GM10847 (cell line): ENCODE measurements at regions not wholly inside any gene's neighbourhood (a gene's known extent, or its start where the extent isn't known, plus 50 kb on each side); places are given as distances from the start of the nearest gene placed in this dataset.

Experiments
- POLR2A ChIP-seq: IDR thresholded peaks from 2 replicates; pipeline ENCODE4 v1.6.1; 2011; ENCODE audit not compliant: insufficient read length; ENCODE audit errors: extremely low read depth

DNA sequence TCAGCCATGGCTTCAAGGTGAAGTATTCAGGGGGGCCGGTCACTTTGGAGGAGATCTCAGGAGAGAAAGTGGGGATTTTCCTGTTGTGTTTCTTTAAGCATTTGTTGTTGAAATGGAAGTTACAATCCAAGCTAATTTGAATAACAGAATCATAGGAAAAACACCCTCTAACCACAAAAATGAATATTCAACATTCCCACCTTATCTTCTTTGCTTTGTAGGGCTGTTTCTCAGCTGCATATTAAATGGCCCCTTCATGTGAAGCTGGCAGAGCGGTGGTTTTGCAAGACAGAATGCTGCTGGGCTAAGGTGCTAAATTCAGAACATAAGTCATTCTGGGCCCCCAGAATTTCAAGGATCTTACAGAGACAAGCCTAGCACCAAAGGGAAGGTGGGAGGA lies 279.0 kb downstream of the RRAGC start:
- no peak for TF ChIP-seq POLR2A

DNA sequence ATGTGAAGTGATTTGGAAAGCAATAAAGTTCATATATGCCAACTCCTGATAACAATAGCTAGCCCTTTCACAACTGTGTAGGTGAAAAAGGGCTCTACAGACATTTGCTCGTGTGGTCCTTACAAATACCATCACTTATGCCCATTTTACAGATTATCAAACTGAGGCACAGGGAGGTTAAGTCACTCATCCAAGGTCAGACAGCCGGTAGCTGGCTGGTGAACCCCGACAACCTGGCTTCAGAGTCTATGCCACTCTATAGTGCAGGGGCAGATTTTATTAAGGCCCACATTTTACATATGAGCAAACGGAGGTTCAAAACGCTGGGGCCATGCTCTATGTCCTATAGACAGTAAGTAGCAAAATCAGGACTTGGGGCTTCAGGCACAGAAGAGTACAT lies 280.5 kb downstream of the RRAGC start:
- no peak for TF ChIP-seq POLR2A

DNA sequence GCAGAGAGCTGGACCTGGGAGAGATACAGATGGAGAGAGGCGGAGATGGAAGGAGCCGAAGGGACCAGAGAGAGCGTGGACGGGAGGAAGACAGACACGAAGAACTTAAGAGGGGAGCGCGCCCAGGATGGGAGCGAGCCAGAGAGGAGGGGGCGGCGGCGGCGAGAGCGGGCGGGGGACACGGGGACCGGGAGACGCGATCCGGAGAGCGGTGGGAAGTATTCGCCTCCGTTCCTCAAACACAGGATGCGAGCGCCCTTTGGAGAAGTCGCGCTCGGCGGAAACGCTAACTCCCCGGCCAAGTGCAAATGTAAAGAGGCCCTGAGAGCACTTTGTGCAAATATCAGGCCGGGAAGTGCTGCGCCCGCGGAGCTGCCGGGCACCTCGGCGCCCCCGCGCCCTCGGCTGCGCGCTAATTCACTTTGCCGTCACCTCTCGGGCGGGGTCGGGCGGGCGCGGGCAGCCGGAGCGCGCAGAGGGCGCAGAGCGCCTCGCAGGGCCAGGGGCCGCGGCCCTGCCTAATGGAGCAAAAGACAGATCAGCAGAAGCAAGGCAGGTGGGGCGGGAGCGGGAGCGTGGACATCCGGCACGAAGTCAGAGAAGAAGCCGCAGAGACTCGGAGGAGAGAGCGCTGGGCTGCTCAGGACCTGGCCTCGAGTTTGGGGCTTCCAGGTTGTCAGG lies 281.2 kb downstream of the RRAGC start:
- TF ChIP-seq POLR2A, result no peak

DNA sequence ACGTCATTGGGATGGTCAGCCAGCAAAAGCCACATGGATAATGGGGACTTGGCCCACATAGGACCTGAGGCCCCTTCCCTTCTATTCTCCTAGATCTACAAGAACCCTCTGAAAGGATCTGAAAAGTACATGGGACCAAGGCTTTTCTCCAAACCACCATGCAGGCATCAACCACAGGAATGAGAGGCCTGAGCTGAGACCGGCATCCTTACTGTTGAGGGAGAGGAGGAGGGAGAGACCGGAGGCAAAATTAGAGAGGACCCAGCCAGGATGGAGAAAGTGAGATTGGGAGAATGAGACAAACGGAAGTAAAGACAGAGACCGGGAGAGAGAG lies 281.7 kb downstream of the RRAGC start:
- no peak for TF ChIP-seq POLR2A

GRCh38 chr1:38577385-38577784 lies 282.2 kb downstream of the RRAGC start:
- no peak for TF ChIP-seq POLR2A

GRCh38 chr1:38576241-38576640 lies 283.3 kb downstream of the RRAGC start:
- no peak for TF ChIP-seq POLR2A

GRCh38 chr1:38571726-38572125 lies 287.8 kb downstream of the RRAGC start:
- no peak for TF ChIP-seq POLR2A

GRCh38 chr1:38570657-38570975 lies 289.0 kb downstream of the RRAGC start:
- TF ChIP-seq POLR2A, result no peak

GRCh38 chr1:38569932-38570656 lies 289.5 kb downstream of the RRAGC start:
- no peak for TF ChIP-seq POLR2A

- no peak for TF ChIP-seq POLR2A
Observed at GRCh38 chr1:38568061-38568857, 291.3 kb downstream of the RRAGC start.

DNA sequence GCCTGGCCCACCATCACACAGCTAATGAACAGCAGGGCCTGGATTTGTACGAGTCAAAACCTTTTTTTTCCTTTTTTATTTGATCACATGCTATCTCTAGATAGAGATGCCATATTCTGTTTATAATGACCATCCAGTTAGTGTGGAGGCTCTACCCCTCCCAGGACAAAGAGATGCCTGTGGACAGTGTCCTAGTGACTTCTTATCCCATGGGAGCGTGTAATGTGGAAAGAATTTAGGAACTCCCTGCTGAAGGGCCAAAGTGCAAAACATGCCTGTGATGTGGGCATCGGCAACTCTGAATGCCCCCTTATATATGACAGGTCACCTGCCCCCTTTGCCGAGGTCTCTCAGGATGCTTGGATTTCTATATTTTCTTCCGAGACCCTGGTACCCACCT lies 292.2 kb downstream of the RRAGC start:
- TF ChIP-seq POLR2A, result no peak

- TF ChIP-seq POLR2A, result no peak
Observed at GRCh38 chr1:38565020-38565491, 294.5 kb downstream of the RRAGC start.

DNA sequence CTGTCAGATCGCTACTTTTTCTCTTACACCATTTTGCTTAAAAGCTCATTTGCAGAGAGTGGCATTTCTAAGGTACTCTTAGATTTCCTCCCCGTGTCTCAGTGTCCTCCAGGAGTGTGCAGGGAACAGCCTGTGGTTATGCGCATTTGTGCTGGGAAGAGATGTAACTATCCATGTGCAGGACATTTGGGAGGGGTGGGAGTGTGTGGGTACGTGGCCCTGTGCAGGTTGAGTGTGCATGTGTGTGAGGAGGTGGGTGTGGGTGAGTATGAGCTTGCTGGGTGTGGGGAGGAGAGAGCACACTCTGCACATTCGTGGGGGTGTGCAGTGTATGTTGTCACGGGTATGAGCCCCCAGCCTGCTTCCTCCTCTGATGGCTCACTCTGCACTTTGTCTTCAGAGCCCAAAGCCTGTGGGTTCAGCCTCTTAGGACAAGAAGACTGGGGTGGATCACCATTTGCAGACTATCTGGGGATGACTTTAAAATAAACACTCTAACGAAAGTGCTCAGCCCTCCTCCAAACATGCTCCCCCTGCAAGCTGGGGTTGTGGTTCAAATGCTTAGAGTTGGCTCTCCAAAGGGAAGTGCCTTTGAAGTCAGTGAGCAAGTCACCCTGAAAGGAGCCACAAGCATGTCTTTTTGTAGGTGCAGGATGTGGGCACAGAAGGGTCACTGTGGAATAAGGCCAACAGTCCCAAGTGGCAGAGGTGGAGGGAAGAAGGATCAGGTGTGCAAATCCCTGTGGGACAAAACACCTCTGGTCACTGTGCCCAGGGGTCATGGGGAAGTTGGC lies 295.4 kb downstream of the RRAGC start:
- no peak for TF ChIP-seq POLR2A

GRCh38 chr1:38561725-38562124 lies 297.8 kb downstream of the RRAGC start:
- no peak for TF ChIP-seq POLR2A

GRCh38 chr1:38561110-38561509 lies 298.5 kb downstream of the RRAGC start:
- no peak for TF ChIP-seq POLR2A
